CD8-positive, alpha-beta memory T cell (primary cell): ENCODE measurements at regions not wholly inside any gene's neighbourhood (a gene's known extent, or its start where the extent isn't known, plus 50 kb on each side); places are given as distances from the start of the nearest gene placed in this dataset.

Experiments
- CTCF ChIA-PET: fragments of 350-600 bp; sonication (Branson Sonifier 250); formaldehyde crosslinking; loops from one replicate; lab custom pipeline; 2021; ENCODE audit warnings: antibody characterized with exemption; lab: Charles Lee
- POLR2A ChIA-PET: fragments of 350-600 bp; sonication (Branson Sonifier 250); formaldehyde crosslinking; loops from one replicate; lab custom pipeline; 2021; ENCODE audit warnings: antibody characterized with exemption; lab: Charles Lee
- DNase-seq, 5 donors: peaks; one replicate each; pipeline versions ENCODE4 v3.0.0 to v3.0.0-alpha.2; 2020 to 2022; ENCODE audit warnings: mixed read lengths in 1 of 5
- H3K27ac ChIP-seq: one replicate; pipeline ENCODE4 v1.7.0; 2013; ENCODE audit warnings: low read depth, mild to moderate bottlenecking, low read length, moderate library complexity
- H3K27me3 ChIP-seq: 2 replicates; pipeline ENCODE4 v1.7.0; 2013; ENCODE audit warnings: low read length, mild to moderate bottlenecking; ENCODE audit not compliant: insufficient read depth, poor library complexity, severe bottlenecking
- H3K36me3 ChIP-seq: 2 replicates; pipeline ENCODE4 v1.7.0; 2013; ENCODE audit warnings: mild to moderate bottlenecking, low read length, moderate library complexity; ENCODE audit not compliant: insufficient read depth
- H3K4me1 ChIP-seq: 2 replicates; pipeline ENCODE4 v1.7.0; 2013; ENCODE audit warnings: mild to moderate bottlenecking, low read length, moderate library complexity; ENCODE audit not compliant: insufficient read depth
- H3K4me3 ChIP-seq: 2 replicates; pipeline ENCODE4 v1.7.0; 2013; ENCODE audit warnings: mild to moderate bottlenecking, low read length
- H3K9me3 ChIP-seq: 2 replicates; pipeline ENCODE4 v1.7.0; 2013; ENCODE audit warnings: mild to moderate bottlenecking, low read length
- H3K27ac Mint-ChIP-seq, 8 donors: one replicate each; pipeline ENCODE4 v1.8.0; 2020 to 2021; ENCODE audit warnings: mixed read lengths in 8 of 8, mild to moderate bottlenecking in 6 of 8, inconsistent platforms in 3 of 8, moderate library complexity in 3 of 8
- H3K27me3 Mint-ChIP-seq, 2 donors: one replicate each; pipeline ENCODE4 v1.8.0; 2020 to 2021; ENCODE audit warnings: mixed read lengths in 2 of 2, mild to moderate bottlenecking in 1 of 2, moderate library complexity in 1 of 2
- H3K36me3 Mint-ChIP-seq, 3 donors: one replicate each; pipeline ENCODE4 v1.8.0; 2020 to 2021; ENCODE audit warnings: mixed read lengths in 3 of 3, inconsistent platforms in 1 of 3, mild to moderate bottlenecking in 1 of 3
- H3K4me1 Mint-ChIP-seq, 3 donors: one replicate each; pipeline ENCODE4 v1.8.0; 2020 to 2021; ENCODE audit warnings: mixed read lengths in 3 of 3, inconsistent platforms in 1 of 3, mild to moderate bottlenecking in 1 of 3
- H3K4me3 Mint-ChIP-seq, 7 donors: one replicate each; pipeline ENCODE4 v1.8.0; 2020 to 2021; ENCODE audit warnings: mixed read lengths in 7 of 7, mild to moderate bottlenecking in 6 of 7, moderate library complexity in 4 of 7, inconsistent platforms in 2 of 7
- H3K9me3 Mint-ChIP-seq, 5 donors: one replicate each; pipeline ENCODE4 v1.8.0; 2020 to 2022; ENCODE audit warnings: mixed read lengths in 5 of 5, mild to moderate bottlenecking in 3 of 5, moderate library complexity in 2 of 5, inconsistent platforms in 1 of 5

DNA sequence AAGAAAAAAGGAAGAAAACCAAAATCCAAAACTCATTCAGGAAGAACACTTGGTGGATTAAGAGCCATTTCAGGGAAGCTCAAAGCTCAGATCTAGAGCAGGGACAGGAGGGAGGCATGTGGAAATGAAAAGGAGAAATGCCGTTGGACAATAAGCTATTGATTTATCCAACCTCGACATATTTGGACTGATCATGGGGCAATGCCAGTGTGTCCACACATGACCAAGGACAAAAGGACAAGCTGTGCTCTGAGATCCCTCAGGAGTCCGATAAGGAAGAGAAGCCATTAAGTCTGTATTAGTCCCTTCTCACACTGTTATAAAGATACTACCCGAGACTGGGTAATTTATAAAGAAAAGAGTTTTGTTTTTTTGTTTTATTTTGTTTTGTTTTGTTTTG is 684.0 kb upstream of the CELF2 start:
- no peaks in the 10 kb centered on the region for H3K36me3 ChIP-seq
- Mint-ChIP-seq H3K27ac (no peak overlapping the region), H3K36me3 (no peaks in the 10 kb centered on the region), H3K27me3 (peaks cover 0 to 4% of the 10 kb centered on the region in 2 donors), H3K9me3 (peaks cover 0 to 5% (median 0%) of the 10 kb centered on the region in 5 donors), H3K4me1 (no peaks in the 10 kb centered on the region), H3K4me3 (no peak overlapping the region)
- H3K9me3 ChIP-seq: no peaks in the 10 kb centered on the region
- ChIA-PET POLR2A (no interaction called here), CTCF (no interaction called here)
- H3K4me3 ChIP-seq: no peak overlapping the region
- H3K4me1 ChIP-seq: no peaks in the 10 kb centered on the region
- no peaks in the 10 kb centered on the region for H3K27me3 ChIP-seq
- H3K27ac ChIP-seq: no peak overlapping the region
- DNase-seq: no peak

DNA sequence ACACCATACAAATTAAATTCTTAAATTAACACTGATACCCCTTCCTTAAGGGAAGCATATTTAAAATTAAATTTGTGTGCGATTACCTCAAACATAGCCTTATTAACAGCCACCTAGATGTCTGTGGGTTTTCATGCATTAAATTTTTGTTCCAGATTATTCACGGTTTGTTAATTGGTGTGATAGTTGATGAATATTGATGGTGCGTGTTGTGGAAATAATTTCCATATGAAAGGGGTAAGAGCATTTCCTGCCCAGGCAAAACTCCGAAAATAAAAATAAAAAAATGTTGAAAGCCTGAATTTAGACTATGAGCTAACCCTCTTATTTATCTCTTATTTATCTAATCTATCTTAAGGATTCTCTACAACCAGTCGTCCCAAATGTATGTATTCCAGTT is 679.3 kb upstream of the CELF2 start:
- Mint-ChIP-seq H3K27me3 (peaks cover 0 to 3% of the 10 kb centered on the region in 2 donors), H3K4me1 (no peaks in the 10 kb centered on the region), H3K27ac (no peak overlapping the region), H3K4me3 (no peak overlapping the region), H3K36me3 (no peaks in the 10 kb centered on the region), H3K9me3 (peaks cover 0 to 6% (median 0%) of the 10 kb centered on the region in 5 donors)
- Histone ChIP-seq H3K27me3 (no peaks in the 10 kb centered on the region), H3K4me3 (no peak overlapping the region), H3K36me3 (no peaks in the 10 kb centered on the region), H3K9me3 (no peaks in the 10 kb centered on the region), H3K27ac (no peak overlapping the region), H3K4me1 (no peaks in the 10 kb centered on the region)
- ChIA-PET POLR2A (no interaction called here), CTCF (no interaction called here)
- DNase-seq: no peak

DNA sequence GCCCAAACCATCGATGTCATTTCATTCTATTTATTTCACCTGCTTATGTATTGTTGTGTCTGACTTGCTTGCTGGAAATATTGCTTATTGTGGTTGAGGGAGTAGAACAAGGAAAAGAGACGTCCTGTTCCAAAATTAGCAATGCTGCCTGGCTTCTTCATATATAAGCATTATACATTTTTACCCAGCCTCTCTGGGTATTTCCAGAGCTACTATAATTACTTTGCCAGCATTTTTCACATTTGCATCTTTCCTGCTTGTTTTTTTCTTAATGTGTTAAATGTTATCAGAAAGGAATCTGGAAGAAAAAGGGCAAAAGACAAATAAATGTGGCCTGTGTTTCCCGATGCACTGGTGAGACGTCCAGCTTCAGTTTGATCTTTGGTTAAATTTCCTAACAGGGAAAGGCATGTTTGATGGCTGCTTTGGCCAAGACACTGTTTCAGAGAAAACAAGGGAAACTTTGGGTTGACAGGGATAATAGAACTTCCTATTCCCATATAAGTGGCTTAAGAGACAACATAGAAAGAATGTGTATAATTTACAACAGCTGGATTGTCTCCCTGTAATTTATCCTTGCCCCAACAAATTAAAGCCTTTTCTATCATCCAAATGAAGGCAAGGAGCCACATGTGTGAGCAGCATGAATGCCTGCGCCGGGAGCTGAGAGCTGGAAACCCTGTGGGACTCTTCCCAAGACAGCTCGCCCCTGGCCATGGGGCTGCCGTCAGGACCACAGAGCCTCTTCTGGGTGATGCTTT is 671.1 kb upstream of the CELF2 start:
- no peak overlapping the region for H3K27ac Mint-ChIP-seq
- no peaks in the 10 kb centered on the region for H3K4me1 Mint-ChIP-seq
- Histone ChIP-seq H3K4me3 (no peak overlapping the region), H3K27me3 (no peaks in the 10 kb centered on the region), H3K27ac (no peak overlapping the region), H3K4me1 (no peaks in the 10 kb centered on the region), H3K36me3 (no peaks in the 10 kb centered on the region), H3K9me3 (no peaks in the 10 kb centered on the region)
- no peak for DNase-seq
- ChIA-PET CTCF (no interaction called here), POLR2A (no interaction called here)
- no peaks in the 10 kb centered on the region for H3K36me3 Mint-ChIP-seq
- peaks cover 0 to 4% of the 10 kb centered on the region in 2 donors for H3K27me3 Mint-ChIP-seq
- H3K9me3 Mint-ChIP-seq: peaks cover 0 to 8% (median 0%) of the 10 kb centered on the region in 5 donors
- no peak overlapping the region for H3K4me3 Mint-ChIP-seq

DNA sequence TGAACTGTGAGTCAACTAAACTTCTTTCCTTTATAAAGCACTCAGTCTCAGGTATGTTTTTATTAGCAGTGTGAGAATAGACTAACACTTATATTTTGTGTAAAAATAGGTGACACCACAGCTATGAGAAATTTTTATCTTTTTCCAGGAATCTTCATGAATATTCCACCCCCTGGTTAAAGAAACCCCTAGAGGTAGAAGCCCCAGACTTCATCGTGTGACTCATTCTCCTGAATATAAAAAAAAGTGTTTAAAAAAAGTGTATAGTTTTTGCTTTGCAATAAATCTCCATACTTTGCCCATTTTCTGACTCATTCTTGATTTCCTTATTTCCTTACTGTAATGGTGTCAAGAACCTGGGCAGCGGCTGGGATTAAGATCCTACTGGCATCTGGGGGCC is 667.6 kb upstream of the CELF2 start:
- Mint-ChIP-seq H3K9me3 (peaks cover 0 to 2% (median 0%) of the 10 kb centered on the region in 5 donors), H3K27ac (no peak overlapping the region), H3K4me3 (no peak overlapping the region), H3K4me1 (no peaks in the 10 kb centered on the region), H3K36me3 (no peaks in the 10 kb centered on the region), H3K27me3 (no peaks in the 10 kb centered on the region)
- ChIA-PET POLR2A (no interaction called here), CTCF (interaction anchor here (1.0 kb wide), 1 partner anchor 16 kb away, joined by 3 read pairs; no protein-coding TSS in a partner anchor)
- no peaks in the 10 kb centered on the region for H3K9me3 ChIP-seq
- no peak overlapping the region for H3K27ac ChIP-seq
- no peaks in the 10 kb centered on the region for H3K27me3 ChIP-seq
- no peak overlapping the region for H3K4me3 ChIP-seq
- no peaks in the 10 kb centered on the region for H3K4me1 ChIP-seq
- DNase-seq: no peak
- no peaks in the 10 kb centered on the region for H3K36me3 ChIP-seq

DNA sequence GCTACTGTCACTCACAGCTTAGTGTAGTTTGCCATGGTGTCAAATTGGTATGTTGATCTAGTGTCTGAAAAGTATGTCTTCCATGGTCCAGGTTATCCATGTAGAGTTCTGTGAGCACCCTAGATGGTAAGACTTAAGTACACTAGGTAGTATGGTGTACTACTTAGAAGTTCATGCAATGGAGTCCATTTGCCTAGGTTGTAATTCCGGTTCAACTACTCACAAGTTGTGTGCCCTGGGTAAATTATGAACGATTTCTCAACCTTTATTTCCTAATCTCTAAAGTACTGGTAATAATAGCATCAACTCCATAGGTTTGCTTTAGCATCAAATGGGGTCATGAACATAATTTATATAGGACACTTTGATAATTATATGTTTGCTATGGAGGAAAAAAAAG is 666.2 kb upstream of the CELF2 start:
- Histone ChIP-seq H3K4me1 (no peaks in the 10 kb centered on the region), H3K4me3 (no peak overlapping the region), H3K9me3 (no peaks in the 10 kb centered on the region), H3K36me3 (no peaks in the 10 kb centered on the region), H3K27me3 (no peaks in the 10 kb centered on the region), H3K27ac (no peak overlapping the region)
- Mint-ChIP-seq H3K36me3 (no peaks in the 10 kb centered on the region), H3K4me3 (no peak overlapping the region), H3K27ac (no peak overlapping the region), H3K27me3 (no peaks in the 10 kb centered on the region), H3K9me3 (peaks cover 0 to 2% (median 0%) of the 10 kb centered on the region in 5 donors), H3K4me1 (no peaks in the 10 kb centered on the region)
- CTCF ChIA-PET: no interaction called here
- POLR2A ChIA-PET: no interaction called here
- DNase-seq: no peak

DNA sequence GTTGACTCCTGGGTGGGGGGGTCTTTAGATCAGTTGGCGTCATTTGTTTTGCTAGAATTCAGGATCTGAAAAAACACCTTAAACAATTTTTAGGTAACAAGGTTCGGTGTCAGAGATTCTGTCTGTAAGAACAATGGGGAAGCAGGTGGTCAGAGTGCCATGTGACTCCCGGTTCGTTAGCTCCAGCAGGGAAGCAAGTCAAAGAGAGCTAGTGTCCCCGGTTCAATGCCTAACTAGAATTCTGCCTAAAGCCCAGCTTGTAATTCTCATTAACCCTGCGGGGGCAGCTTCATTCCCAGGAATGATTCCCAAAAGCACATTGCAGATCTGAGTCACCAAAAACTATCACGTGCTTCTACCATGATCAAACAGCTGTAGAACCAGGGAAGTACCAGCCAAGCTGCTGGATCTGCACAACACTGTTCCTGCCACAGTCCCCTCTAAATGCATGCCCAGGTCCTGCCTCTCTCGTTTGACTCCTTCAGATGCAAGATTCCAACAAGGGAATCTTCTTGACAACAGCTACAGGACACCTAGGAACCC is 664.3 kb upstream of the CELF2 start:
- Mint-ChIP-seq H3K36me3 (no peaks in the 10 kb centered on the region), H3K4me3 (no peak overlapping the region), H3K27me3 (no peaks in the 10 kb centered on the region), H3K4me1 (no peaks in the 10 kb centered on the region), H3K9me3 (peaks cover 0 to 2% (median 0%) of the 10 kb centered on the region in 5 donors), H3K27ac (no peak overlapping the region)
- ChIA-PET CTCF (no interaction called here), POLR2A (no interaction called here)
- no peak for DNase-seq
- no peaks in the 10 kb centered on the region for H3K9me3 ChIP-seq
- no peak overlapping the region for H3K27ac ChIP-seq
- no peaks in the 10 kb centered on the region for H3K4me1 ChIP-seq
- H3K27me3 ChIP-seq: no peaks in the 10 kb centered on the region
- no peak overlapping the region for H3K4me3 ChIP-seq
- H3K36me3 ChIP-seq: no peaks in the 10 kb centered on the region

DNA sequence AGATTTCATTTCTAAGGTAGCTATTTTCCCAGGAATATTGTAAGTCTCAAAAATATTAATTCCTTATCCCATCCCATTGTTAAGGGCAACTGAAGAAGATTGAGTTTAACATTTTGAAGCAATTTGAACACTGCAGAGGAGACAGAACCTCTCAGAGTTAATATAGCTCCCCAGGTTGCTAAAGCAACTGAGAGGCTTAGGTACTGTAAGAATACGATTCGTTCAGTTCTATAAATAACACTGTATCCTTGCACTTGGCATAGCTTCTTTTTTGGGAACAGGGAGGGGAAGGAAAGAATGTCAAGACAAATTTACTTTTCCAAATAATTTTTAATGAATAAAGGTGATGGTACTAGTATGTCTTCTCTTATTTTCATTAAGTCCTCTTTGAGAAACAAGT is 658.4 kb upstream of the CELF2 start:
- Histone ChIP-seq H3K9me3 (no peaks in the 10 kb centered on the region), H3K36me3 (no peaks in the 10 kb centered on the region), H3K27ac (no peak overlapping the region), H3K27me3 (no peaks in the 10 kb centered on the region), H3K4me1 (no peaks in the 10 kb centered on the region), H3K4me3 (no peak overlapping the region)
- H3K27ac Mint-ChIP-seq: no peak overlapping the region
- no peaks in the 10 kb centered on the region for H3K36me3 Mint-ChIP-seq
- H3K4me3 Mint-ChIP-seq: no peak overlapping the region
- H3K4me1 Mint-ChIP-seq: no peaks in the 10 kb centered on the region
- ChIA-PET CTCF (no interaction called here), POLR2A (no interaction called here)
- DNase-seq: no peak
- H3K27me3 Mint-ChIP-seq: no peaks in the 10 kb centered on the region
- peaks cover 0 to 4% (median 0%) of the 10 kb centered on the region in 5 donors for H3K9me3 Mint-ChIP-seq

DNA sequence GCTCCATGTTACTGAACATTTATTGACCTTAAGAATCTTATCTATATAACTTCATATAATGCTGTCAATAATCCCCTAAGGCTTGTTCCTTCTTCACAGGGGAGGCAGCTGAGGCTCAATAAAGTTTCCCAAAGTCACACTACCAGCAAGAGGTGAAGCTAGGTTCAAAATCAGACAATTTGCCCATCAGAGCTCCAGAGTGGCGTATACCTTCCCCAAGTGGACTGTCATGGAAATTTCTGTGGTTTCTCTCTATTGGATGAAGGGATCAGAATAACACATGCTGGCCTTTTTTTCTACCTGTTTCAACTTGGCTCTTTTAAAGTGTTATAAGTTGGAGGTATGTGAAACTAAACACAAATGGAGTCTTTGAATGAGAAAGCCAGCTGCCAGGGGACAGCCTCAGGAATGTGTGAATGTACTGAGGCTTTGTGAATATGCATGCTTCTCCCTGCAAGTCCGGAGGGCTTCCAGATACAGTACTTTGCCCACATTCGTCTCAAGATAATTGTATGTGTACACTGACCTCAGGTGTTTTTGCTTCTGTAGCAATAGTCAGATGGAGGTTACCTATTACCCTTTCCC is 656.3 kb upstream of the CELF2 start:
- Histone ChIP-seq H3K4me3 (no peak overlapping the region), H3K27ac (no peak overlapping the region), H3K36me3 (no peaks in the 10 kb centered on the region), H3K27me3 (no peaks in the 10 kb centered on the region), H3K9me3 (no peaks in the 10 kb centered on the region), H3K4me1 (no peaks in the 10 kb centered on the region)
- DNase-seq: no peak
- H3K9me3 Mint-ChIP-seq: peaks cover 0 to 4% (median 0%) of the 10 kb centered on the region in 5 donors
- H3K4me3 Mint-ChIP-seq: no peak overlapping the region
- H3K27ac Mint-ChIP-seq: no peak overlapping the region
- no peaks in the 10 kb centered on the region for H3K36me3 Mint-ChIP-seq
- CTCF ChIA-PET: no interaction called here
- POLR2A ChIA-PET: no interaction called here
- H3K4me1 Mint-ChIP-seq: no peaks in the 10 kb centered on the region
- H3K27me3 Mint-ChIP-seq: no peaks in the 10 kb centered on the region
